ENCODE measurements at regions not wholly inside any gene's neighbourhood (a gene's known extent, or its start where the extent isn't known, plus 50 kb on each side); places are given as distances from the start of the nearest gene placed in this dataset.

- Histone ChIP-seq H3K27me3 (ENCODE audit: insufficient read depth, low read length) (no peaks in the 10 kb centered on the region), H2AFZ (ENCODE audit: low read depth, low read length, poor library complexity, severe bottlenecking) (no peak overlapping the region), H3K27ac (ENCODE audit: low read depth, low read length) (no peak overlapping the region), H3K9me3 (ENCODE audit: control insufficient read depth in 1 of 2, insufficient read depth in 1 of 2, low read depth in 1 of 2, low read length in 2 of 2) (no peaks in the 10 kb centered on the region), H3K9ac (ENCODE audit: low read length) (no peak overlapping the region), H3K36me3 (ENCODE audit: control insufficient read depth in 1 of 2, insufficient read depth in 2 of 2, low read length in 2 of 2) (no peaks in the 10 kb centered on the region), H4K20me1 (ENCODE audit: insufficient read depth) (no peaks in the 10 kb centered on the region), H3K79me2 (ENCODE audit: insufficient read depth, low read length) (no peaks in the 10 kb centered on the region), H3K9me2 (ENCODE audit: insufficient read depth) (no peaks in the 10 kb centered on the region), H3K4me2 (ENCODE audit: low read length) (no peak overlapping the region), H3K4me1 (ENCODE audit: control insufficient read depth in 1 of 2, insufficient read depth in 2 of 2, low read length in 2 of 2) (no peaks in the 10 kb centered on the region), H3K4me3 (replicated peaks in 1 of 2; ENCODE audit: low read depth in 1 of 2, low read length in 2 of 2) (no peak overlapping the region)
- ChIA-PET POLR2A (no interaction called here), CTCF (no interaction called here), RAD21 (ENCODE audit: low non-redundant PET in 1 of 2, low total read pairs in 2 of 2, uncharacterized antibody in 2 of 2, unreplicated experiment in 2 of 2) (no interaction called here)
- no TSS peak for BruUV-seq (replicated peaks)
- TF ChIP-seq JUND (IDR thresholded peaks at IDR 0.05) (no peak), ZFX (IDR thresholded peaks at IDR 0.05) (no peak), RAD21 (IDR thresholded peaks at IDR 0.05; ENCODE audit: low read depth) (no peak), MAX (IDR thresholded peaks at IDR 0.05) (no peak), ELF1 (IDR thresholded peaks at IDR 0.05; ENCODE audit: borderline replicate concordance, low read depth) (no peak), EZH2phosphoT487 (IDR thresholded peaks at IDR 0.05; ENCODE audit: borderline replicate concordance) (no peak), SRF (IDR thresholded peaks at IDR 0.05; ENCODE audit: low read depth) (no peak), SIN3A (IDR thresholded peaks at IDR 0.05; ENCODE audit: low read depth) (no peak), FOSL1 (IDR thresholded peaks at IDR 0.05; ENCODE audit: low read depth) (no peak), SP1 (IDR thresholded peaks at IDR 0.05; ENCODE audit: low read depth) (no peak), CTCF (IDR thresholded peaks at IDR 0.05 in 2 of 3, conservative IDR thresholded peaks at IDR 0.05 in 1 of 3; ENCODE audit: borderline replicate concordance in 1 of 3, insufficient read depth in 1 of 3, low read depth in 2 of 3, low read length in 2 of 3) (no peak), TCF7L2 (IDR thresholded peaks at IDR 0.05; ENCODE audit: borderline replicate concordance, extremely low read depth, insufficient read depth, insufficient read length) (no peak), CBX3 (IDR thresholded peaks at IDR 0.05; ENCODE audit: low read depth) (no peak), ZNF274 (IDR thresholded peaks at IDR 0.05; ENCODE audit: low read depth, low read length) (no peak), ATF3 (IDR thresholded peaks at IDR 0.05) (no peak), POLR2AphosphoS5 (IDR thresholded peaks at IDR 0.05; ENCODE audit: low read depth, low read length) (no peak), EZH2 (IDR thresholded peaks at IDR 0.05) (no peak), ZBTB33 (IDR thresholded peaks at IDR 0.05; ENCODE audit: extremely low read depth, insufficient replicate concordance, low read length) (no peak)
- intact Hi-C loops (cut with micrococcal nuclease): no loop called here
- DNase-seq (ENCODE audit: low read depth, low spot score) (no peak), ATAC-seq (no peak)
Measured at GRCh38 chrY:17067307-17067706, 812.7 kb downstream of the CDY2B start.
